Transverse colon (tissue), 3 donors: ENCODE measurements at regions not wholly inside any gene's neighbourhood (a gene's known extent, or its start where the extent isn't known, plus 50 kb on each side); places are given as distances from the start of the nearest gene placed in this dataset.

Experiments used
- POLR2A ChIP-seq: fragments of 450-650 bp; IDR thresholded peaks from one replicate; pipeline ENCODE4 v1.6.1; 2016; ENCODE audit warnings: antibody characterized with exemption, mild to moderate bottlenecking, moderate library complexity
- TF ChIP-seq, protein P1 (sequence below), 5 experiments: fragments of 200-600 bp in 3 of 5; fragments of 450-650 bp in 2 of 5; sonication (generic) in 3 of 5; IDR thresholded peaks; 1 replicate in 2 of 5; 2 replicates in 3 of 5; pipeline ENCODE4 v1.5.1; 2016 to 2017; ENCODE audit warnings: antibody characterized with exemption in 5 of 5, inconsistent platforms in 3 of 5, mild to moderate bottlenecking in 2 of 5, moderate library complexity in 1 of 5

DNA sequence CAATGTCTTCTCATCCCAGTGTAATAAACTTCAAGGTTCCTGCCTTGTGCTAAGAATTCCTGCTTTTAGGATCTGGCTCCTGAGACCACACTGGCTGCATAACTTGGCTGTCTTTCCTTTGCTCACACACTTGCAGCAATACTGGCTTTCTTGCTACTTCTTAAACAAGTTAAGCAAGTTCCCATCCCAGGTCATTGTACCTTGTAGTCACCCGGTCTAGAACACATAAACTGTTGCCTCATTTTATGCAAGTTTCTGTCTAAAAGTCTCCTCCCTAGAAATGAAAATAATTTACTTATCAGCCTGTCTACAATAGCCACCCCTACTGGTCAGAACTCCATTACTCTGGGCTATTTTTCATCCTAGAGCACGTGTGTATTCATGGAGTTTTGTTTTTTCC is 887.9 kb upstream of the FAM98A start:
- TF ChIP-seq, protein P1, sequence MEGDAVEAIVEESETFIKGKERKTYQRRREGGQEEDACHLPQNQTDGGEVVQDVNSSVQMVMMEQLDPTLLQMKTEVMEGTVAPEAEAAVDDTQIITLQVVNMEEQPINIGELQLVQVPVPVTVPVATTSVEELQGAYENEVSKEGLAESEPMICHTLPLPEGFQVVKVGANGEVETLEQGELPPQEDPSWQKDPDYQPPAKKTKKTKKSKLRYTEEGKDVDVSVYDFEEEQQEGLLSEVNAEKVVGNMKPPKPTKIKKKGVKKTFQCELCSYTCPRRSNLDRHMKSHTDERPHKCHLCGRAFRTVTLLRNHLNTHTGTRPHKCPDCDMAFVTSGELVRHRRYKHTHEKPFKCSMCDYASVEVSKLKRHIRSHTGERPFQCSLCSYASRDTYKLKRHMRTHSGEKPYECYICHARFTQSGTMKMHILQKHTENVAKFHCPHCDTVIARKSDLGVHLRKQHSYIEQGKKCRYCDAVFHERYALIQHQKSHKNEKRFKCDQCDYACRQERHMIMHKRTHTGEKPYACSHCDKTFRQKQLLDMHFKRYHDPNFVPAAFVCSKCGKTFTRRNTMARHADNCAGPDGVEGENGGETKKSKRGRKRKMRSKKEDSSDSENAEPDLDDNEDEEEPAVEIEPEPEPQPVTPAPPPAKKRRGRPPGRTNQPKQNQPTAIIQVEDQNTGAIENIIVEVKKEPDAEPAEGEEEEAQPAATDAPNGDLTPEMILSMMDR (IDR thresholded peaks at IDR 0.05) = no peak
- TF ChIP-seq POLR2A = no peak
